HG03457 (cell line): ENCODE measurements at regions not wholly inside any gene's neighbourhood (a gene's known extent, or its start where the extent isn't known, plus 50 kb on each side); places are given as distances from the start of the nearest gene placed in this dataset.

Experiments
- ATAC-seq: cut with Tn5 transposase; IDR thresholded peaks from one replicate; pipeline ENCODE4 v1.9.1; 2021; ENCODE audit warnings: moderate number of reproducible peaks; ENCODE audit not compliant: unreplicated experiment

GRCh38 chr7:12741951-12742575 is 54.6 kb downstream of the ARL4A start:
- no peak for ATAC-seq

GRCh38 chr7:12746211-12746610 is 58.8 kb downstream of the ARL4A start:
- no peak for ATAC-seq

- no peak for ATAC-seq
Observed at GRCh38 chr7:12747687-12748306, 60.4 kb downstream of the ARL4A start.

- no peak for ATAC-seq
Observed at GRCh38 chr7:12749069-12749468, 61.6 kb downstream of the ARL4A start.

GRCh38 chr7:12749746-12750145 is 62.3 kb downstream of the ARL4A start:
- ATAC-seq: no peak

GRCh38 chr7:12751764-12752163 is 64.3 kb downstream of the ARL4A start:
- no peak for ATAC-seq

GRCh38 chr7:12754179-12754578 is 66.7 kb downstream of the ARL4A start:
- ATAC-seq: no peak

GRCh38 chr7:12756821-12757220 is 69.4 kb downstream of the ARL4A start:
- no peak for ATAC-seq

GRCh38 chr7:12757443-12757842 is 70.0 kb downstream of the ARL4A start:
- no peak for ATAC-seq

- no peak for ATAC-seq
Observed at GRCh38 chr7:12759151-12759550, 71.7 kb downstream of the ARL4A start.

- no peak for ATAC-seq
Observed at GRCh38 chr7:12761111-12761510, 73.7 kb downstream of the ARL4A start.

- no peak for ATAC-seq
Observed at GRCh38 chr7:12761691-12762090, 74.3 kb downstream of the ARL4A start.

- ATAC-seq: no peak
Observed at GRCh38 chr7:12764458-12764891, 77.0 kb downstream of the ARL4A start.

- no peak for ATAC-seq
Observed at GRCh38 chr7:12765431-12766100, 78.1 kb downstream of the ARL4A start.

- no peak for ATAC-seq
Observed at GRCh38 chr7:12766416-12766815, 79.0 kb downstream of the ARL4A start.

- ATAC-seq: no peak
Observed at GRCh38 chr7:12768948-12769347, 81.5 kb downstream of the ARL4A start.

GRCh38 chr7:12769444-12769843 is 82.0 kb downstream of the ARL4A start:
- ATAC-seq: no peak

- no peak for ATAC-seq
Observed at GRCh38 chr7:12770227-12770975, 83.0 kb downstream of the ARL4A start.

GRCh38 chr7:12771378-12771877 is 84.0 kb downstream of the ARL4A start:
- no peak for ATAC-seq

GRCh38 chr7:12772768-12773167 is 85.3 kb downstream of the ARL4A start:
- ATAC-seq: no peak

GRCh38 chr7:12777257-12777656 is 89.8 kb downstream of the ARL4A start:
- no peak for ATAC-seq
